Neural crest cell (in vitro differentiated cells): ENCODE measurements at regions not wholly inside any gene's neighbourhood (a gene's known extent, or its start where the extent isn't known, plus 50 kb on each side); places are given as distances from the start of the nearest gene placed in this dataset.

Experiments used
- DNase-seq: peaks from one replicate; pipeline ENCODE4 v3.0.0; 2021; ENCODE audit warnings: low read depth, mixed read lengths, low spot score
- H3K27ac Mint-ChIP-seq: one replicate; pipeline ENCODE4 v1.8.0; 2021; ENCODE audit warnings: mild to moderate bottlenecking, mixed read lengths; ENCODE audit not compliant: unreplicated experiment
- H3K27me3 Mint-ChIP-seq: 2 replicates; pipeline ENCODE4 v1.8.0; 2021; ENCODE audit warnings: low read depth, mild to moderate bottlenecking, mixed read lengths
- H3K36me3 Mint-ChIP-seq: 2 replicates; pipeline ENCODE4 v1.8.0; 2021; ENCODE audit warnings: low read depth, mild to moderate bottlenecking, mixed read lengths
- H3K4me1 Mint-ChIP-seq: 2 replicates; pipeline ENCODE4 v1.8.0; 2021; ENCODE audit warnings: mixed read lengths
- H3K4me3 Mint-ChIP-seq: one replicate; pipeline ENCODE4 v1.8.0; 2021; ENCODE audit warnings: mild to moderate bottlenecking, mixed read lengths
- H3K9me3 Mint-ChIP-seq: 2 replicates; pipeline ENCODE4 v1.8.0; 2021; ENCODE audit warnings: mixed read lengths
- CTCF ChIP-seq: fragments of 200-600 bp; sonication (generic); conservative IDR thresholded peaks from 2 replicates; pipeline ENCODE4 v1.5.0; 2021; ENCODE audit warnings: antibody characterized with exemption, mild to moderate bottlenecking

DNA sequence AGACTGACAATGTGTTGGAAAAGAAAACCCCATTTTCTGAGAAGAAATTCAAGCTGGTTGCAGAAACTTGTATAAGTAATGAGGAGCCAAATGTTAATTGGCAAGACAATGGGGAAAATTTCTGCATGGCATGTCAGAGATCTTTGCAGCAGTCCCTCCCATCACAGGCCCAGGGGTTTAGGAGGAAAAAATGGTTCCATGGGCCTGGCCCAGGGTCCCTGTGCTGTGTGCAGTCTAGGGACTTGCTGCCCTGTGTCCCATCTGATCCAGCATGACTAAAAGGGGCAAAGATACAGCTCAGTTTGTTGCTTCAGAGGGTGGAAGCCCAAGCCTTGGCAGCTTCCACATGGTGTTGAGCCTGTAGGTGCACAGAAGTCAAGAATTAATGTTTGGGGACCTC lies 440.3 kb upstream of the TPK1 start:
- Mint-ChIP-seq H3K27ac (no peak overlapping the region), H3K9me3 (peaks cover 12% of the 10 kb centered on the region), H3K27me3 (no peaks in the 10 kb centered on the region), H3K4me3 (no peak overlapping the region), H3K4me1 (no peaks in the 10 kb centered on the region), H3K36me3 (no peaks in the 10 kb centered on the region)
- DNase-seq, result no peak
- no peak for TF ChIP-seq CTCF

- TF ChIP-seq CTCF, result no peak
- H3K36me3 Mint-ChIP-seq, result no peaks in the 10 kb centered on the region
- no peak for DNase-seq
- no peak overlapping the region for H3K4me3 Mint-ChIP-seq
- peaks cover 6% of the 10 kb centered on the region for H3K9me3 Mint-ChIP-seq
- H3K27ac Mint-ChIP-seq, result no peak overlapping the region
- H3K27me3 Mint-ChIP-seq, result no peaks in the 10 kb centered on the region
- no peaks in the 10 kb centered on the region for H3K4me1 Mint-ChIP-seq
Observed at GRCh38 chr7:145269418-145270161, 433.7 kb upstream of the TPK1 start.

DNA sequence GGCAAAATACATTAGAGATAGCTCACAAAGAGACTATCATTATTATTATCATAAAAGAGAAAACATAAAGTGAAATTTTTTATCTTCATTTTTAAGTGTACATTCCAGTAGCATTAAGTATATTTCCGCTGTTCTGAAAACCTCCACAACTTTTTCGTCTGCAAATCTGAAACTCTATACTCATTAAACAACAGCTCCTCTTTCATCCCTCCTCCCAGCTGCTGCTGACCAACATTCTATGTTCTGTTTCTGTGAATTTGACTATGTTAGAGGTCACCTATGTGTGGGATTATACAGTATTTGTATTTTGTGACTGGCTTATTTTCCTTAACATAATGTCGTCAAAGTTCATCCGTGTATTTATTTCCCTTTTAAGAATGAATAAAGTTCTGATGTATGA lies 429.3 kb upstream of the TPK1 start:
- Mint-ChIP-seq H3K4me1 (no peaks in the 10 kb centered on the region), H3K4me3 (no peak overlapping the region), H3K27me3 (no peaks in the 10 kb centered on the region), H3K9me3 (no peaks in the 10 kb centered on the region), H3K36me3 (no peaks in the 10 kb centered on the region), H3K27ac (no peak overlapping the region)
- no peak for DNase-seq
- TF ChIP-seq CTCF, result no peak

DNA sequence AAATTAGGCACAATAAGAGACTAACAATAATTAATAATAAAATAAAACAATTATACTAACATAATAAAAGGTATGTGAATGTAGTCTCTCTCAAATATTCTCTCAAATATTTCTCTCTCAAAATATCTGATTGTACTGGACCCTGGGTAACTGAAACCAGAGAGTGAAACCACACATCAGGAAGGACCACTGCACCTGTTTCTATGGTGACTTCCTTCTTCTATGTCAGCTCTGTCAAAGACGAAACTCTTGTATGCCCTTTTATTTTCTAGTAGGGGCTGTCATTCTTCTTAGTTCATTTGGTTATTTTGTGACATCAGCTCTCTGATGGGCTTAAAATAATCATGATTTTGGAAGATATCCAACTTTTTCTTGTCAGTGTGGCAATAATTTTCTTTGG lies 428.0 kb upstream of the TPK1 start:
- TF ChIP-seq CTCF, result no peak
- Mint-ChIP-seq H3K4me1 (no peaks in the 10 kb centered on the region), H3K36me3 (no peaks in the 10 kb centered on the region), H3K27me3 (no peaks in the 10 kb centered on the region), H3K27ac (no peak overlapping the region), H3K4me3 (no peak overlapping the region), H3K9me3 (no peaks in the 10 kb centered on the region)
- DNase-seq, result no peak

GRCh38 chr7:145252031-145252430 lies 416.2 kb upstream of the TPK1 start:
- DNase-seq, result no peak
- no peak for TF ChIP-seq CTCF
- no peak overlapping the region for H3K4me3 Mint-ChIP-seq
- H3K27ac Mint-ChIP-seq, result no peak overlapping the region
- no peaks in the 10 kb centered on the region for H3K4me1 Mint-ChIP-seq
- H3K27me3 Mint-ChIP-seq, result peaks cover 7% of the 10 kb centered on the region
- peaks cover 3% of the 10 kb centered on the region for H3K9me3 Mint-ChIP-seq
- no peaks in the 10 kb centered on the region for H3K36me3 Mint-ChIP-seq
